ENCODE measurements at regions not wholly inside any gene's neighbourhood (a gene's known extent, or its start where the extent isn't known, plus 50 kb on each side); places are given as distances from the start of the nearest gene placed in this dataset.

GRCh38 chr2:139123795-139124194 lies 343.6 kb upstream of the NXPH2 start:
- DNase-seq: no peak

- no peak for DNase-seq
Observed at GRCh38 chr2:139122711-139123158, 342.5 kb upstream of the NXPH2 start.

GRCh38 chr2:139099721-139100120 lies 319.5 kb upstream of the NXPH2 start:
- DNase-seq: no peak

- DNase-seq: no peak
Observed at GRCh38 chr2:139098961-139099360, 318.8 kb upstream of the NXPH2 start.

- no peak for DNase-seq
Observed at GRCh38 chr2:139083121-139083520, 302.9 kb upstream of the NXPH2 start.

GRCh38 chr2:139080244-139080643 lies 300.1 kb upstream of the NXPH2 start:
- DNase-seq: no peak

GRCh38 chr2:139079311-139079710 lies 299.1 kb upstream of the NXPH2 start:
- no peak for DNase-seq

GRCh38 chr2:139078376-139078775 lies 298.2 kb upstream of the NXPH2 start:
- DNase-seq: no peak

- DNase-seq: no peak
Observed at GRCh38 chr2:139077099-139077737, 297.0 kb upstream of the NXPH2 start.

- DNase-seq: no peak
Observed at GRCh38 chr2:139067874-139068273, 287.7 kb upstream of the NXPH2 start.

- DNase-seq: no peak
Observed at GRCh38 chr2:139067072-139067471, 286.9 kb upstream of the NXPH2 start.

- DNase-seq: no peak
Observed at GRCh38 chr2:139064159-139064558, 284.0 kb upstream of the NXPH2 start.

GRCh38 chr2:139059617-139060016 lies 279.4 kb upstream of the NXPH2 start:
- no peak for DNase-seq

GRCh38 chr2:139055202-139055601 lies 275.0 kb upstream of the NXPH2 start:
- DNase-seq: no peak

GRCh38 chr2:139048017-139048416 lies 267.8 kb upstream of the NXPH2 start:
- DNase-seq: no peak

- DNase-seq: no peak
Observed at GRCh38 chr2:139045524-139045923, 265.3 kb upstream of the NXPH2 start.

- DNase-seq: no peak
Observed at GRCh38 chr2:139034064-139034463, 253.9 kb upstream of the NXPH2 start.

GRCh38 chr2:139033300-139033699 lies 253.1 kb upstream of the NXPH2 start:
- no peak for DNase-seq

GRCh38 chr2:139031722-139032121 lies 251.5 kb upstream of the NXPH2 start:
- DNase-seq: no peak

GRCh38 chr2:139020287-139020686 lies 240.1 kb upstream of the NXPH2 start:
- DNase-seq: no peak

GRCh38 chr2:139018252-139018651 lies 238.1 kb upstream of the NXPH2 start:
- DNase-seq: no peak

GRCh38 chr2:139007130-139007529 lies 226.9 kb upstream of the NXPH2 start:
- DNase-seq: no peak

- no peak for DNase-seq
Observed at GRCh38 chr2:139000131-139000785, 220.1 kb upstream of the NXPH2 start.

- DNase-seq: no peak
Observed at GRCh38 chr2:138997856-138998517, 217.8 kb upstream of the NXPH2 start.

Data from inflammatory macrophage (primary cell).